B cell (primary cell): ENCODE measurements at regions not wholly inside any gene's neighbourhood (a gene's known extent, or its start where the extent isn't known, plus 50 kb on each side); places are given as distances from the start of the nearest gene placed in this dataset.

ENCODE experiments used
- ATAC-seq: fragments of 200-7000 bp; cut with Tn5 transposase; one replicate; pipeline ENCODE4 v1.10.0; 2021; ENCODE audit warnings: low read depth, mild to moderate bottlenecking, moderate number of reproducible peaks, moderate library complexity
- CTCF ChIA-PET: fragments of 350-600 bp; sonication (Branson Sonifier 250); formaldehyde crosslinking; loops from one replicate; lab custom pipeline; 2021; ENCODE audit warnings: antibody characterized with exemption, inconsistent platforms; lab: Charles Lee
- POLR2A ChIA-PET: fragments of 350-600 bp; sonication (Branson Sonifier 250); formaldehyde crosslinking; loops from one replicate; lab custom pipeline; 2021; ENCODE audit warnings: antibody characterized with exemption; lab: Charles Lee
- DNase-seq: peaks from one replicate; pipeline ENCODE4 v3.0.0; 2013
- H2AFZ ChIP-seq: 2 replicates; pipeline ENCODE4 v1.6.1; 2012; ENCODE audit warnings: mild to moderate bottlenecking, low read depth, low read length; ENCODE audit not compliant: insufficient read depth, poor library complexity, severe bottlenecking
- H3K27ac ChIP-seq, 2 donors: 1 replicate in 1 of 2; 2 replicates in 1 of 2; pipeline ENCODE4 v1.5.1; 2012 to 2013; ENCODE audit warnings: low read length in 2 of 2, mild to moderate bottlenecking in 2 of 2, moderate library complexity in 1 of 2
- H3K27me3 ChIP-seq, 4 experiments: fragments of 200-600 bp in 1 of 4; sonication (generic) in 1 of 4; replicated peaks in 1 of 4; 1 replicate in 2 of 4; 2 replicates in 2 of 4; pipeline versions ENCODE4 v1.6.1 to v1.7.0; 2013 to 2016; ENCODE audit warnings: low read length in 3 of 4, mild to moderate bottlenecking in 2 of 4, mixed read lengths in 1 of 4, moderate library complexity in 1 of 4; ENCODE audit not compliant: insufficient read depth in 4 of 4, control insufficient read depth in 3 of 4; ENCODE audit errors: control extremely low read depth in 1 of 4
- H3K36me3 ChIP-seq, 2 experiments: replicated peaks in 1 of 2; 1 replicate in 1 of 2; 2 replicates in 1 of 2; pipeline versions ENCODE4 v1.6.1 to v1.7.1; 2013; ENCODE audit warnings: low read length in 1 of 2; ENCODE audit not compliant: insufficient read depth in 2 of 2, control insufficient read depth in 1 of 2; ENCODE audit errors: control extremely low read depth in 1 of 2, extremely low read depth in 1 of 2
- H3K4me1 ChIP-seq, 2 donors: fragments of 200-600 bp in 1 of 2; sonication (generic) in 1 of 2; 1 replicate in 1 of 2; 2 replicates in 1 of 2; pipeline versions ENCODE4 v1.5.1 to v1.6.1; 2013 to 2017; ENCODE audit warnings: low read length in 2 of 2; ENCODE audit not compliant: control insufficient read depth in 2 of 2, insufficient read depth in 2 of 2
- H3K4me2 ChIP-seq: replicated peaks from 2 replicates; pipeline ENCODE3; 2012; ENCODE audit warnings: mild to moderate bottlenecking, low read depth, low read length; ENCODE audit not compliant: poor library complexity, severe bottlenecking
- H3K4me3 ChIP-seq, 5 experiments: fragments of 200-600 bp in 1 of 5; sonication (generic) in 1 of 5; 1 replicate in 3 of 5; 2 replicates in 2 of 5; pipeline versions ENCODE4 v1.5.1 to v1.7.0; 2011 to 2016; ENCODE audit warnings: low read length in 4 of 5, mild to moderate bottlenecking in 4 of 5, low read depth in 2 of 5, control low read depth in 1 of 5, moderate library complexity in 1 of 5; ENCODE audit not compliant: insufficient read depth in 1 of 5; ENCODE audit errors: control extremely low read depth in 1 of 5, extremely low read depth in 1 of 5
- H3K79me2 ChIP-seq: fragments of 200-600 bp; sonication (generic); one replicate; pipeline ENCODE4 v1.6.0; 2016; ENCODE audit warnings: low read length; ENCODE audit not compliant: control insufficient read depth, insufficient read depth
- H3K9ac ChIP-seq: fragments of 200-600 bp; sonication (generic); 2 replicates; pipeline ENCODE4 v1.6.1; 2017; ENCODE audit warnings: mild to moderate bottlenecking, low read length, moderate library complexity
- H3K9me3 ChIP-seq, 3 donors: one replicate each; pipeline versions ENCODE4 v1.6.1 to v1.7.1; 2013; ENCODE audit warnings: low read length in 2 of 3; ENCODE audit not compliant: control insufficient read depth in 2 of 3, insufficient read depth in 1 of 3; ENCODE audit errors: control extremely low read depth in 1 of 3
- H4K20me1 ChIP-seq: 2 replicates; pipeline ENCODE4 v1.6.0; 2012; ENCODE audit warnings: mild to moderate bottlenecking, low read length; ENCODE audit not compliant: insufficient read depth, control insufficient read depth, poor library complexity, severe bottlenecking
- H3K27ac Mint-ChIP-seq: one replicate; pipeline ENCODE4 v1.8.0; 2021; ENCODE audit warnings: mixed read lengths
- H3K27me3 Mint-ChIP-seq: one replicate; pipeline ENCODE4 v1.8.0; 2021; ENCODE audit warnings: mixed read lengths
- H3K4me1 Mint-ChIP-seq: one replicate; pipeline ENCODE4 v1.8.0; 2021; ENCODE audit warnings: mixed read lengths
- H3K4me3 Mint-ChIP-seq: one replicate; pipeline ENCODE4 v1.8.0; 2021; ENCODE audit warnings: mixed read lengths
- H3K9me3 Mint-ChIP-seq: one replicate; pipeline ENCODE4 v1.8.0; 2022; ENCODE audit warnings: mixed read lengths; ENCODE audit not compliant: insufficient read depth
- EZH2 ChIP-seq: IDR thresholded peaks from 2 replicates; pipeline ENCODE4 v1.6.1; 2012; ENCODE audit warnings: borderline replicate concordance, low read depth, mild to moderate bottlenecking, moderate library complexity, low read length; ENCODE audit not compliant: insufficient read depth, poor library complexity, severe bottlenecking
- WGBS: methylation state at CpG from one replicate; pipeline ENCODE4 v1.1.5; 2013; ENCODE audit warnings: missing lambda C conversion rate; ENCODE audit not compliant: insufficient coverage; 5-methylcytosine and 5-hydroxymethylcytosine counted together
- intact Hi-C: fragments of 100-400 bp; cut with micrococcal nuclease; formaldehyde crosslinking; loops from one replicate; pipeline ENCODE4 v1.10.0; 2022
- TF ChIP-seq, protein P1 (sequence below): fragments of 200-600 bp; IDR thresholded peaks from one replicate; pipeline ENCODE4 v1.8.0; 2022; ENCODE audit warnings: antibody characterized with exemption, mild to moderate bottlenecking

DNA sequence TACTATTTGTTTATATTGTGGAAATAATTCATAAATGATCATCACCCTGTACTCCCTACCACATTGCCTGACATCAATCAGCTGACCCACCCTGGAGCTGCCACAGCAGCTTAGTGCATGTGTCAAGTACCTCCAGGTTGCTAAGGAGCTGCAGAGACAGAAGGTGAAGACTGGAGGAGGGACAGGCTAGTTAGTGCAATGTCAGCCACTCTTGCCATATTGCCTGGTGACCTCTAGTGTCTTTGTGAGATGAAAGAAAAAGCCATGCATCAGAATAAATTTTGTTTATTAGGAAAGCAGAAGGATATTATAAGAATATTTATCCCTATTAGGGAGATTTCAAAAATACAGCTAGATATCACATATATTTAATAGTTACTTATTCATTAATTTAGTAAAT lies 243.9 kb upstream of the FAT4 start:
- Histone ChIP-seq H3K79me2 (no peaks in the 10 kb centered on the region), H3K36me3 (no peaks in the 10 kb centered on the region), H3K27ac (no peak overlapping the region), H3K9ac (no peak overlapping the region), H3K4me3 (no peak overlapping the region), H3K27me3 (no peaks in the 10 kb centered on the region), H3K4me2 (no peak overlapping the region), H4K20me1 (no peaks in the 10 kb centered on the region), H2AFZ (no peak overlapping the region), H3K4me1 (no peaks in the 10 kb centered on the region), H3K9me3 (no peaks in the 10 kb centered on the region)
- Mint-ChIP-seq H3K4me1 (no peaks in the 10 kb centered on the region), H3K9me3 (no peaks in the 10 kb centered on the region), H3K4me3 (no peak overlapping the region), H3K27me3 (no peaks in the 10 kb centered on the region), H3K27ac (no peak overlapping the region)
- intact Hi-C loops = no loop called here
- no peak for ATAC-seq
- TF ChIP-seq, protein P1, sequence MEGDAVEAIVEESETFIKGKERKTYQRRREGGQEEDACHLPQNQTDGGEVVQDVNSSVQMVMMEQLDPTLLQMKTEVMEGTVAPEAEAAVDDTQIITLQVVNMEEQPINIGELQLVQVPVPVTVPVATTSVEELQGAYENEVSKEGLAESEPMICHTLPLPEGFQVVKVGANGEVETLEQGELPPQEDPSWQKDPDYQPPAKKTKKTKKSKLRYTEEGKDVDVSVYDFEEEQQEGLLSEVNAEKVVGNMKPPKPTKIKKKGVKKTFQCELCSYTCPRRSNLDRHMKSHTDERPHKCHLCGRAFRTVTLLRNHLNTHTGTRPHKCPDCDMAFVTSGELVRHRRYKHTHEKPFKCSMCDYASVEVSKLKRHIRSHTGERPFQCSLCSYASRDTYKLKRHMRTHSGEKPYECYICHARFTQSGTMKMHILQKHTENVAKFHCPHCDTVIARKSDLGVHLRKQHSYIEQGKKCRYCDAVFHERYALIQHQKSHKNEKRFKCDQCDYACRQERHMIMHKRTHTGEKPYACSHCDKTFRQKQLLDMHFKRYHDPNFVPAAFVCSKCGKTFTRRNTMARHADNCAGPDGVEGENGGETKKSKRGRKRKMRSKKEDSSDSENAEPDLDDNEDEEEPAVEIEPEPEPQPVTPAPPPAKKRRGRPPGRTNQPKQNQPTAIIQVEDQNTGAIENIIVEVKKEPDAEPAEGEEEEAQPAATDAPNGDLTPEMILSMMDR = no peak
- TF ChIP-seq EZH2 = no peak
- CTCF ChIA-PET = no interaction called here
- POLR2A ChIA-PET = no interaction called here
- no peak for DNase-seq

DNA sequence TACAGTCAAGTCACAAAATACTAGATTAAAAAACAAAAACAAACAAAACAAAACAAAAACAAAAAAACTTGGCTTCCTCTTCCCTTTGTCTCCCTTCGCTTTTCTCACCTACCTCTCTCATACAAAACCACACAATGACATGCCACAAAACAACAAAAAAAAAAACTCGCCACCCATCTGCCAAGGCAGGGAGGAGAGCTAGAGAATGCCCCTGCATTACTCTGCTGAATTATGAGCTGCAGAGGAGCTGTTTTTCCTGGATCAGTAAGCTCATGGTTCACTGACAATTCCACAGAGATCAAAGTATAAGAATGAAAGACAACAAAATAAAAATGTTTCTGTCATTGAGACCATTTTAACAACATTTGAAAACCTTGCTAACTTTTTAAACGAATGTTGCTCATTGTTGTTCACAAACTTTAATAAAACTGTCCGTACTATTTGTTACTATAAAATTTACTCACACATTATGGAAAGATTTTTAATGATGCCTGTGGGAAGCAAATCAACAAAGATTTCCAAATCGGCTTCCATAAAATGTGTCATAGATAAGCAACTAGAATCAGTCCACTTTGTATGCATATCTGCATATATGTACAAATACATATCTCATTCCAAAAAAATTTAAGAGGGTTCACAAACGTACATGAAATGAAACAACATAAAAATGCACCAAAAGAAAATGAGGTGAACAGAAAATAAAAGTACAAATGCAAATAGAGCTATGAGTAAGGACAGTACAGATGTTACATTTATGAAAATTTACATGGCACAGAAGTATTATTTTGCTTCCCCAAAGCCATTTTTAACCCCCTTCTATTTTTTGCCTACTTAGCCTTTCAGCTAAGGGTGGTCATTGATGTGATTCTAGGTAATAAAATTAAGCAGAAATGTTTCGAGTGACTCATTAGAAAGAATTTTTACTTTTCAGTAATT lies 252.4 kb upstream of the FAT4 start:
- H3K9me3 Mint-ChIP-seq = peaks cover 2% of the 10 kb centered on the region
- intact Hi-C loops = no loop called here
- Histone ChIP-seq H3K4me3 (no peak overlapping the region), H2AFZ (no peak overlapping the region), H3K27ac (no peak overlapping the region), H4K20me1 (no peaks in the 10 kb centered on the region), H3K4me2 (no peak overlapping the region), H3K9ac (no peak overlapping the region), H3K4me1 (no peaks in the 10 kb centered on the region), H3K79me2 (no peaks in the 10 kb centered on the region), H3K36me3 (no peaks in the 10 kb centered on the region), H3K27me3 (no peaks in the 10 kb centered on the region), H3K9me3 (peaks cover 0 to 4% (median 0%) of the 10 kb centered on the region in 3 donors)
- no peaks in the 10 kb centered on the region for H3K4me1 Mint-ChIP-seq
- ChIA-PET CTCF (no interaction called here), POLR2A (no interaction called here)
- H3K27ac Mint-ChIP-seq = no peak overlapping the region
- H3K27me3 Mint-ChIP-seq = no peaks in the 10 kb centered on the region
- no peak for TF ChIP-seq EZH2
- TF ChIP-seq, protein P1 = no peak
- 75% methylated on average over 1 of the region's 7 CpGs for WGBS
- DNase-seq (no peak), ATAC-seq (no peak)
- no peak overlapping the region for H3K4me3 Mint-ChIP-seq
